OCI-LY1 (cell line): ENCODE measurements at regions not wholly inside any gene's neighbourhood (a gene's known extent, or its start where the extent isn't known, plus 50 kb on each side); places are given as distances from the start of the nearest gene placed in this dataset.

Source experiments
- H2AFZ ChIP-seq: fragments of 200-600 bp; sonication (generic), shearing (Covaris generic); 2 replicates; pipeline ENCODE4 v1.6.0; 2014; ENCODE audit warnings: antibody characterized with exemption, mild to moderate bottlenecking, low read length
- H3F3A ChIP-seq: fragments of 200-600 bp; sonication (generic), shearing (Covaris generic); 2 replicates; pipeline ENCODE4 v1.6.0; 2014; ENCODE audit warnings: mild to moderate bottlenecking, antibody characterized with exemption, low read length, moderate library complexity; ENCODE audit not compliant: insufficient read depth
- H3K27ac ChIP-seq: fragments of 200-600 bp; sonication (generic); 2 replicates; pipeline ENCODE4 v1.5.1; 2014; ENCODE audit warnings: low read length, mixed run types, mild to moderate bottlenecking, low read depth; ENCODE audit not compliant: poor library complexity, severe bottlenecking
- H3K27me3 ChIP-seq: fragments of 200-600 bp; sonication (generic); 2 replicates; pipeline ENCODE4 v1.6.0; 2014; ENCODE audit warnings: antibody characterized with exemption, mild to moderate bottlenecking, low read length, moderate library complexity; ENCODE audit not compliant: insufficient read depth
- H3K36me3 ChIP-seq: fragments of 200-600 bp; sonication (generic); 2 replicates; pipeline ENCODE4 v1.6.1; 2014; ENCODE audit warnings: mild to moderate bottlenecking, antibody characterized with exemption, low read length, moderate library complexity, mixed read lengths; ENCODE audit not compliant: insufficient read depth
- H3K4me1 ChIP-seq: fragments of 200-600 bp; sonication (generic); 2 replicates; pipeline ENCODE4 v1.5.1; 2014; ENCODE audit warnings: mild to moderate bottlenecking, low read length, moderate library complexity; ENCODE audit not compliant: insufficient read depth, severe bottlenecking
- H3K4me2 ChIP-seq: fragments of 200-600 bp; sonication (generic), shearing (Covaris generic); 2 replicates; pipeline ENCODE4 v1.6.1; 2014; ENCODE audit warnings: low read length
- H3K4me3 ChIP-seq: fragments of 200-600 bp; sonication (generic); 2 replicates; pipeline ENCODE4 v1.5.1; 2014; ENCODE audit warnings: low read length, low read depth, mild to moderate bottlenecking, mixed read lengths; ENCODE audit not compliant: poor library complexity, severe bottlenecking
- H3K79me2 ChIP-seq: fragments of 200-600 bp; shearing (Covaris generic); 2 replicates; pipeline ENCODE4 v1.6.1; 2016; ENCODE audit warnings: mixed run types, low read length, mixed read lengths; ENCODE audit not compliant: insufficient read depth
- H3K9ac ChIP-seq: fragments of 200-600 bp; sonication (generic), shearing (Covaris generic); 2 replicates; pipeline ENCODE4 v1.6.1; 2014; ENCODE audit warnings: mild to moderate bottlenecking, low read length, mixed read lengths
- H3K9me2 ChIP-seq: fragments of 200-600 bp; sonication (generic), shearing (Covaris generic); 2 replicates; pipeline ENCODE4 v1.6.1; 2014; ENCODE audit warnings: low read depth, mild to moderate bottlenecking, low read length, mixed read lengths
- H3K9me3 ChIP-seq: fragments of 200-600 bp; shearing (Covaris generic); 2 replicates; pipeline ENCODE4 v1.6.1; 2014; ENCODE audit warnings: low read length, mixed read lengths
- H4K20me1 ChIP-seq: fragments of 200-600 bp; sonication (generic), shearing (Covaris generic); 2 replicates; pipeline ENCODE4 v1.6.0; 2016; ENCODE audit warnings: mild to moderate bottlenecking, low read length; ENCODE audit not compliant: insufficient read depth
- CTCF ChIP-seq: fragments of 200-600 bp; sonication (generic), shearing (Covaris generic); IDR thresholded peaks from 2 replicates; pipeline ENCODE4 v1.5.1; 2017; ENCODE audit warnings: mild to moderate bottlenecking, antibody characterized with exemption, low read length, moderate library complexity, mixed read lengths
- EZH2 ChIP-seq: fragments of 200-600 bp; sonication (generic), shearing (Covaris generic); IDR thresholded peaks from 2 replicates; pipeline ENCODE4 v1.8.0; 2017; ENCODE audit warnings: borderline replicate concordance, mixed run types, mild to moderate bottlenecking, antibody characterized with exemption, low read length, moderate library complexity, mixed read lengths

- no peaks in the 10 kb centered on the region for H3K9me3 ChIP-seq
Observed at GRCh38 chr15:25242166-25242879, 196.5 kb downstream of the UBE3A start.

GRCh38 chr15:25242957-25243799 lies 195.6 kb downstream of the UBE3A start:
- Histone ChIP-seq H3F3A (no peaks in the 10 kb centered on the region), H3K79me2 (no peaks in the 10 kb centered on the region), H3K27me3 (no peaks in the 10 kb centered on the region), H2AFZ (no peak overlapping the region), H3K9me3 (no peaks in the 10 kb centered on the region), H3K4me1 (no peaks in the 10 kb centered on the region), H3K4me2 (no peak overlapping the region), H3K36me3 (no peaks in the 10 kb centered on the region), H3K4me3 (no peak overlapping the region), H4K20me1 (no peaks in the 10 kb centered on the region), H3K9ac (no peak overlapping the region), H3K27ac (no peak overlapping the region), H3K9me2 (no peaks in the 10 kb centered on the region)
- TF ChIP-seq EZH2 (no peak), CTCF (no peak)

More at GRCh38 chr15:25242166-25242879, 196.5 kb downstream of the UBE3A start:
- no peaks in the 10 kb centered on the region for H3K79me2 ChIP-seq
- no peak overlapping the region for H3K4me2 ChIP-seq
- no peak overlapping the region for H2AFZ ChIP-seq
- H3K4me3 ChIP-seq, result no peak overlapping the region
- H3K27ac ChIP-seq, result no peak overlapping the region
- H3F3A ChIP-seq, result no peaks in the 10 kb centered on the region
- H3K27me3 ChIP-seq, result no peaks in the 10 kb centered on the region
- H4K20me1 ChIP-seq, result no peaks in the 10 kb centered on the region
- no peaks in the 10 kb centered on the region for H3K9me2 ChIP-seq
- no peaks in the 10 kb centered on the region for H3K36me3 ChIP-seq
- no peaks in the 10 kb centered on the region for H3K4me1 ChIP-seq
- no peak overlapping the region for H3K9ac ChIP-seq
- TF ChIP-seq CTCF (no peak), EZH2 (no peak)

GRCh38 chr15:25243800-25244097 lies 195.1 kb downstream of the UBE3A start:
- Histone ChIP-seq H3K27ac (no peak overlapping the region), H3K4me1 (no peaks in the 10 kb centered on the region), H2AFZ (no peak overlapping the region), H3K79me2 (no peaks in the 10 kb centered on the region), H3K36me3 (no peaks in the 10 kb centered on the region), H4K20me1 (no peaks in the 10 kb centered on the region), H3K9ac (no peak overlapping the region), H3K27me3 (no peaks in the 10 kb centered on the region), H3K9me3 (no peaks in the 10 kb centered on the region), H3K4me2 (no peak overlapping the region), H3F3A (no peaks in the 10 kb centered on the region), H3K9me2 (no peaks in the 10 kb centered on the region), H3K4me3 (no peak overlapping the region)
- TF ChIP-seq CTCF, result no peak
